GM12878 (cell line): ENCODE measurements at regions not wholly inside any gene's neighbourhood (a gene's known extent, or its start where the extent isn't known, plus 50 kb on each side); places are given as distances from the start of the nearest gene placed in this dataset.

Experiments
- ATAC-seq: fragments of 200-7000 bp; cut with Tn5 transposase; 3 replicates; pipeline ENCODE4 v1.9.1; 2020; ENCODE audit warnings: mild to moderate bottlenecking, moderate library complexity
- BruUV-seq: library from RNA; stranded (reverse); fragments of 400-500 nt; replicated peaks from 2 replicates; lab custom pipeline; 2021; lab: Mats Ljungman, UMichigan
- CTCF ChIA-PET: fragments of 300-600 bp; sonication (Branson Sonifier 250); formaldehyde crosslinking; extraction: SDS; loops from one replicate; lab custom pipeline; 2021; ENCODE audit warnings: inconsistent platforms; lab: Yijun Ruan, JAX
- POLR2A ChIA-PET: fragments of 350-600 bp; formaldehyde crosslinking; extraction: SDS; loops from one replicate; lab custom pipeline; 2021; ENCODE audit warnings: inconsistent platforms; lab: Charles Lee
- RAD21 ChIA-PET: fragments of 300-600 bp; sonication (Branson Sonifier 250); formaldehyde crosslinking; loops from one replicate; lab custom pipeline; 2023; ENCODE audit warnings: antibody characterized with exemption; ENCODE audit not compliant: unreplicated experiment; lab: Charles Lee
- SMC1A ChIA-PET: fragments of 300-600 bp; sonication (Branson Sonifier 250); formaldehyde crosslinking; loops from one replicate; lab custom pipeline; 2023; ENCODE audit not compliant: unreplicated experiment, uncharacterized antibody; lab: Charles Lee
- DNase-seq: peaks from one replicate; pipeline ENCODE4 v3.0.0-alpha.2; 2011; ENCODE audit warnings: low read depth, low spot score
- FAIRE-seq: peaks from 3 replicates; lab custom pipeline; 2011; peaks lifted over from hg19 to GRCh38; lab: Jason Lieb, UNC
- H2AFZ ChIP-seq: 2 replicates; pipeline ENCODE4 v1.6.0; 2011; ENCODE audit warnings: low read depth, low read length, control low read depth; ENCODE audit not compliant: control insufficient read depth
- H3K27ac ChIP-seq: 2 replicates; pipeline ENCODE4 v1.5.1; 2011; ENCODE audit warnings: control low read depth; ENCODE audit not compliant: control insufficient read depth, insufficient read depth
- H3K27me3 ChIP-seq, 2 experiments: replicated peaks in 1 of 2; 2 replicates each; pipeline versions ENCODE4 v1.6.0 to v1.6.1; 2011; ENCODE audit warnings: low read length in 1 of 2; ENCODE audit not compliant: control insufficient read depth in 2 of 2, insufficient read depth in 2 of 2
- H3K36me3 ChIP-seq, 2 experiments: 2 replicates each; pipeline ENCODE4 v1.5.1; 2011; ENCODE audit warnings: low read length in 1 of 2; ENCODE audit not compliant: control insufficient read depth in 2 of 2, insufficient read depth in 2 of 2
- H3K4me1 ChIP-seq: 2 replicates; pipeline ENCODE4 v1.6.1; 2011; ENCODE audit warnings: mild to moderate bottlenecking, low read length, moderate library complexity, mixed read lengths; ENCODE audit not compliant: control insufficient read depth, insufficient read depth
- H3K4me2 ChIP-seq: 2 replicates; pipeline ENCODE4 v1.6.0; 2011; ENCODE audit warnings: control low read depth; ENCODE audit not compliant: control insufficient read depth, insufficient read depth
- H3K4me3 ChIP-seq: fragments of 200-600 bp; sonication (generic); 2 replicates; pipeline ENCODE4 v1.5.1; 2016
- H3K79me2 ChIP-seq: 2 replicates; pipeline ENCODE4 v1.6.0; 2011; ENCODE audit warnings: low read length; ENCODE audit not compliant: control insufficient read depth, insufficient read depth
- H3K9ac ChIP-seq: 2 replicates; pipeline ENCODE4 v1.8.0; 2011; ENCODE audit warnings: low read length, control low read depth, mixed read lengths; ENCODE audit not compliant: control insufficient read depth, insufficient read depth
- H3K9me3 ChIP-seq: replicated peaks from 3 replicates; pipeline ENCODE4 v1.5.1; 2011; ENCODE audit warnings: mild to moderate bottlenecking, low read length; ENCODE audit not compliant: control insufficient read depth, insufficient read depth
- H4K20me1 ChIP-seq: 2 replicates; pipeline ENCODE4 v1.6.0; 2011; ENCODE audit not compliant: control insufficient read depth, insufficient read depth
- SIN3A ChIP-seq: IDR thresholded peaks from 2 replicates; pipeline ENCODE4 v1.6.1; 2012; ENCODE audit warnings: low read depth, low read length, improper control_type of control experiment
- SMAD1 ChIP-seq: fragments of 450-650 bp; IDR thresholded peaks from 2 replicates; pipeline ENCODE4 v1.6.1; 2018; ENCODE audit warnings: mild to moderate bottlenecking, low read depth; ENCODE audit not compliant: partially characterized antibody
- SMARCA5 ChIP-seq: fragments of 450-650 bp; IDR thresholded peaks from 2 replicates; pipeline ENCODE4 v1.6.1; 2017; ENCODE audit warnings: mild to moderate bottlenecking
- STAT3 ChIP-seq: IDR thresholded peaks from 2 replicates; pipeline ENCODE4 v1.6.1; 2011; ENCODE audit warnings: low read depth, low read length, improper control_type of control experiment
- ZBED1 ChIP-seq: IDR thresholded peaks from 2 replicates; pipeline ENCODE4 v1.6.1; 2016; ENCODE audit warnings: borderline replicate concordance
- WGBS: methylation state at CpG from one replicate; pipeline ENCODE4 v1.1.6; 2016; ENCODE audit warnings: low lambda C conversion rate; ENCODE audit not compliant: insufficient replicate concordance, insufficient coverage; ENCODE audit errors: missing lambda C conversion rate; 5-methylcytosine and 5-hydroxymethylcytosine counted together
- in situ Hi-C: fragments of 300-500 bp; cut with MboI; formaldehyde crosslinking; loops from 9 replicates; pipeline ENCODE4 v1.14.3; 2018; ENCODE audit warnings: mixed read lengths
- intact Hi-C: fragments of 100-400 bp; cut with micrococcal nuclease; formaldehyde crosslinking; loops from one replicate; pipeline ENCODE4 v1.14.2; 2022; ENCODE audit not compliant: unreplicated experiment
- TF ChIP-seq, protein P1 (sequence below): IDR thresholded peaks from 2 replicates; pipeline ENCODE4 v1.6.1; 2011; ENCODE audit warnings: mild to moderate bottlenecking, low read depth, low read length, moderate library complexity; ENCODE audit not compliant: insufficient replicate concordance
- TF ChIP-seq, protein P2 (sequence below): fragments of 450-650 bp; conservative IDR thresholded peaks from 2 replicates; pipeline ENCODE4 v1.6.1; 2017; ENCODE audit warnings: mild to moderate bottlenecking, moderate library complexity

DNA sequence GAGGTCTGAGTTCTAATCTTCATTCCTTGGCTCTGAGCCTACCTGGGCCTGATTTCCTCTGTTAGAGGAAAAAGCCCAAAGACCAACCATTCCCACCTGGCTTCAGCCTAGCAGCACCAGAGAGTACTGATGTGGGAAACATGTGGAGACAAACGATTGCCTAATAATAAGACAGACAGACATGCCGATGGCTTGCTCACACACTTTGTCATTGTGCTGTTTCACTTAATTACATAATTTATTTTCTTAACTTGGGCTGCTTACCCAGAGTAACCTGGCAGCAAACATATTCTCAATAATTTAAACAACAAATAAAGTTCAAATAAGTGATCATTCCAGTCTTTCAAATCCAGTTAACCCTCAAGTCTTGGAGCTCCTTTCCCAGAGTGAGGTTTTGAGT, 83.4 kb downstream of the MAF start:
- Histone ChIP-seq H3K9me3 (no peaks in the 10 kb centered on the region), H3K27ac (no peak overlapping the region), H3K27me3 (no peaks in the 10 kb centered on the region), H3K36me3 (no peaks in the 10 kb centered on the region), H3K9ac (no peak overlapping the region), H3K4me3 (no peak overlapping the region), H2AFZ (no peak overlapping the region), H3K4me2 (no peak overlapping the region), H4K20me1 (no peaks in the 10 kb centered on the region)
- ChIA-PET POLR2A (no interaction called here), RAD21 (no interaction called here), SMC1A (no interaction called here)
- ATAC-seq: no peak
- in situ Hi-C loops (no loop called here), intact Hi-C loops (no loop called here)
- no peak for DNase-seq
- WGBS: 0% methylated on average over 2 of the region's 2 CpGs
- no peak for FAIRE-seq
- BruUV-seq: no TSS peak
- no peak for TF ChIP-seq STAT3
- no peak for TF ChIP-seq SIN3A
- TF ChIP-seq, protein P1, sequence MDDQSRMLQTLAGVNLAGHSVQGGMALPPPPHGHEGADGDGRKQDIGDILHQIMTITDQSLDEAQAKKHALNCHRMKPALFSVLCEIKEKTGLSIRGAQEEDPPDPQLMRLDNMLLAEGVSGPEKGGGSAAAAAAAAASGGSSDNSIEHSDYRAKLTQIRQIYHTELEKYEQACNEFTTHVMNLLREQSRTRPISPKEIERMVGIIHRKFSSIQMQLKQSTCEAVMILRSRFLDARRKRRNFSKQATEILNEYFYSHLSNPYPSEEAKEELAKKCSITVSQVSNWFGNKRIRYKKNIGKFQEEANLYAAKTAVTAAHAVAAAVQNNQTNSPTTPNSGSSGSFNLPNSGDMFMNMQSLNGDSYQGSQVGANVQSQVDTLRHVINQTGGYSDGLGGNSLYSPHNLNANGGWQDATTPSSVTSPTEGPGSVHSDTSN: no peak
- no peak for TF ChIP-seq SMARCA5
- TF ChIP-seq SMAD1: no peak
- TF ChIP-seq ZBED1: no peak
- TF ChIP-seq, all 136 proteins: peak for 0
- H3K79me2 ChIP-seq: no peaks in the 10 kb centered on the region
- H3K4me1 ChIP-seq: no peaks in the 10 kb centered on the region
- CTCF ChIA-PET: no interaction called here

DNA sequence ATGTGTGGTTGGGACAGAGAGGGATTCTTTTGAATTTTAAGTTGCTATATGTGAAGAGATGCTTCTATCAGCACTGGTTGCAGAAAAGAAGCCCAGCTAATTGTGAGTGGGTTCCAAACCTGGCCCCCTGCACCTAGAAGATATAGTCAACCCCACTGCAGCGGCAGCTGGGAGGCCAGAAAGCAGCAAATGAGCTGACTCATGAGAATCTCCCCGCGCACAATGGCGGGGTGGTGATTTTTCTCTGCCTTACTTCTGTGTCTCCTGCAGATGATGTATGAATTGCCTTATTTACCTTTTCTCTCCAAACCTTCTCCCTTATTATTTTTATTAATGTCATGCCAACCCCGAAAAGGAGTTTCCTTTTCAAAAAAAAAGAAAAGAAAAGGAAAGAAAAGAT, 89.7 kb downstream of the MAF start:
- H4K20me1 ChIP-seq: no peaks in the 10 kb centered on the region
- TF ChIP-seq, protein P2, sequence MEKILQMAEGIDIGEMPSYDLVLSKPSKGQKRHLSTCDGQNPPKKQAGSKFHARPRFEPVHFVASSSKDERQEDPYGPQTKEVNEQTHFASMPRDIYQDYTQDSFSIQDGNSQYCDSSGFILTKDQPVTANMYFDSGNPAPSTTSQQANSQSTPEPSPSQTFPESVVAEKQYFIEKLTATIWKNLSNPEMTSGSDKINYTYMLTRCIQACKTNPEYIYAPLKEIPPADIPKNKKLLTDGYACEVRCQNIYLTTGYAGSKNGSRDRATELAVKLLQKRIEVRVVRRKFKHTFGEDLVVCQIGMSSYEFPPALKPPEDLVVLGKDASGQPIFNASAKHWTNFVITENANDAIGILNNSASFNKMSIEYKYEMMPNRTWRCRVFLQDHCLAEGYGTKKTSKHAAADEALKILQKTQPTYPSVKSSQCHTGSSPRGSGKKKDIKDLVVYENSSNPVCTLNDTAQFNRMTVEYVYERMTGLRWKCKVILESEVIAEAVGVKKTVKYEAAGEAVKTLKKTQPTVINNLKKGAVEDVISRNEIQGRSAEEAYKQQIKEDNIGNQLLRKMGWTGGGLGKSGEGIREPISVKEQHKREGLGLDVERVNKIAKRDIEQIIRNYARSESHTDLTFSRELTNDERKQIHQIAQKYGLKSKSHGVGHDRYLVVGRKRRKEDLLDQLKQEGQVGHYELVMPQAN: no peak
- H3K27me3 ChIP-seq: no peaks in the 10 kb centered on the region
- ATAC-seq (no peak), DNase-seq (no peak), FAIRE-seq (no peak)
- H3K4me1 ChIP-seq: no peaks in the 10 kb centered on the region
- BruUV-seq: no TSS peak
- POLR2A ChIA-PET: no interaction called here
- H3K4me3 ChIP-seq: no peak overlapping the region
- H3K27ac ChIP-seq: no peak overlapping the region
- no peaks in the 10 kb centered on the region for H3K9me3 ChIP-seq
- RAD21 ChIA-PET: no interaction called here
- no peaks in the 10 kb centered on the region for H3K79me2 ChIP-seq
- SMC1A ChIA-PET: no interaction called here
- no peak overlapping the region for H2AFZ ChIP-seq
- H3K36me3 ChIP-seq: no peaks in the 10 kb centered on the region
- H3K9ac ChIP-seq: no peak overlapping the region
- WGBS: 56% methylated on average over 5 of the region's 5 CpGs
- intact Hi-C loops: no loop called here
- in situ Hi-C loops: no loop called here
- H3K4me2 ChIP-seq: no peak overlapping the region
- CTCF ChIA-PET: no interaction called here
